Dermis blood vessel endothelial cell (primary cell): ENCODE measurements at regions not wholly inside any gene's neighbourhood (a gene's known extent, or its start where the extent isn't known, plus 50 kb on each side); places are given as distances from the start of the nearest gene placed in this dataset.

ENCODE experiments used
- DNase-seq: peaks from one replicate; pipeline ENCODE4 v3.0.0; 2010

GRCh38 chr1:47707503-47707902 lies 269.7 kb downstream of the FOXD2 start:
- no peak for DNase-seq

- DNase-seq = no peak
Measured at GRCh38 chr1:47708019-47708535, 270.2 kb downstream of the FOXD2 start.

- no peak for DNase-seq
Measured at GRCh38 chr1:47708658-47709018, 270.8 kb downstream of the FOXD2 start.

GRCh38 chr1:47709019-47709871 lies 271.4 kb downstream of the FOXD2 start:
- DNase-seq = peak; percentile 29

GRCh38 chr1:47709872-47710231 lies 272.0 kb downstream of the FOXD2 start:
- DNase-seq = no peak

GRCh38 chr1:47710329-47711071 lies 272.7 kb downstream of the FOXD2 start:
- DNase-seq = peak; percentile 74
